Renal cortex interstitium (tissue), 11 donors: ENCODE measurements at regions not wholly inside any gene's neighbourhood (a gene's known extent, or its start where the extent isn't known, plus 50 kb on each side); places are given as distances from the start of the nearest gene placed in this dataset.
"Not testable (repeated sequence)": the region's sequence is repeated elsewhere in the genome, so short reads cannot be mapped to it uniquely, and the experiment has no call there.

Experiments
- DNase-seq, 11 donors: peaks; one replicate each; pipeline ENCODE4 v3.0.0-alpha.2; 2013; ENCODE audit warnings: low read depth in 9 of 11, low spot score in 4 of 11; ENCODE audit errors: extremely low read depth in 1 of 11

- DNase-seq = no peak
Measured at GRCh38 chr7:86592185-86592584, 51.5 kb upstream of the GRM3 start.

- no peak for DNase-seq
Measured at GRCh38 chr7:86574006-86574405, 69.7 kb upstream of the GRM3 start.

GRCh38 chr7:86558680-86559501 is 84.8 kb upstream of the GRM3 start:
- peak in 1 of 11 donors; percentile 0 for DNase-seq

- DNase-seq = no peak
Measured at GRCh38 chr7:86534641-86535040, 109.1 kb upstream of the GRM3 start.

- no peak for DNase-seq
Measured at GRCh38 chr7:86504229-86504628, 139.5 kb upstream of the GRM3 start.

GRCh38 chr7:86499986-86500385 is 143.7 kb upstream of the GRM3 start:
- no peak for DNase-seq

- no peak for DNase-seq
Measured at GRCh38 chr7:86485827-86486226, 157.9 kb upstream of the GRM3 start.

GRCh38 chr7:86479144-86479543 is 164.6 kb upstream of the GRM3 start:
- DNase-seq = no peak

- no peak for DNase-seq
Measured at GRCh38 chr7:86477343-86477935, 166.3 kb upstream of the GRM3 start.

- no peak for DNase-seq
Measured at GRCh38 chr7:86470763-86471162, 172.9 kb upstream of the GRM3 start.

- DNase-seq = peak; percentile 27 to 74 (median 52)
Measured at GRCh38 chr7:86469680-86470295, 173.9 kb upstream of the GRM3 start.

- no peak for DNase-seq
Measured at GRCh38 chr7:86454753-86455152, 189.0 kb upstream of the GRM3 start.

GRCh38 chr7:86453454-86453853 is 190.3 kb upstream of the GRM3 start:
- DNase-seq = no peak

GRCh38 chr7:86448856-86449255 is 194.9 kb upstream of the GRM3 start:
- no peak for DNase-seq

- no peak for DNase-seq
Measured at GRCh38 chr7:86445285-86445684, 198.4 kb upstream of the GRM3 start.

- DNase-seq = no peak
Measured at GRCh38 chr7:86444245-86444644, 199.5 kb upstream of the GRM3 start.

GRCh38 chr7:86440420-86440819 is 203.3 kb upstream of the GRM3 start:
- not testable (repeated sequence) for DNase-seq

GRCh38 chr7:86437951-86438450 is 205.7 kb upstream of the GRM3 start:
- no peak for DNase-seq

- no peak for DNase-seq
Measured at GRCh38 chr7:86431761-86432160, 211.9 kb upstream of the GRM3 start.

GRCh38 chr7:86411814-86412213 is 231.9 kb upstream of the GRM3 start:
- DNase-seq = no peak
